ENCODE measurements at regions not wholly inside any gene's neighbourhood (a gene's known extent, or its start where the extent isn't known, plus 50 kb on each side); places are given as distances from the start of the nearest gene placed in this dataset.

- no peak overlapping the region for H3K4me3 ChIP-seq (ENCODE audit: low read depth, low read length)
- DNase-seq (ENCODE audit: low read depth): peak; percentile 90
- TF ChIP-seq, protein P1, sequence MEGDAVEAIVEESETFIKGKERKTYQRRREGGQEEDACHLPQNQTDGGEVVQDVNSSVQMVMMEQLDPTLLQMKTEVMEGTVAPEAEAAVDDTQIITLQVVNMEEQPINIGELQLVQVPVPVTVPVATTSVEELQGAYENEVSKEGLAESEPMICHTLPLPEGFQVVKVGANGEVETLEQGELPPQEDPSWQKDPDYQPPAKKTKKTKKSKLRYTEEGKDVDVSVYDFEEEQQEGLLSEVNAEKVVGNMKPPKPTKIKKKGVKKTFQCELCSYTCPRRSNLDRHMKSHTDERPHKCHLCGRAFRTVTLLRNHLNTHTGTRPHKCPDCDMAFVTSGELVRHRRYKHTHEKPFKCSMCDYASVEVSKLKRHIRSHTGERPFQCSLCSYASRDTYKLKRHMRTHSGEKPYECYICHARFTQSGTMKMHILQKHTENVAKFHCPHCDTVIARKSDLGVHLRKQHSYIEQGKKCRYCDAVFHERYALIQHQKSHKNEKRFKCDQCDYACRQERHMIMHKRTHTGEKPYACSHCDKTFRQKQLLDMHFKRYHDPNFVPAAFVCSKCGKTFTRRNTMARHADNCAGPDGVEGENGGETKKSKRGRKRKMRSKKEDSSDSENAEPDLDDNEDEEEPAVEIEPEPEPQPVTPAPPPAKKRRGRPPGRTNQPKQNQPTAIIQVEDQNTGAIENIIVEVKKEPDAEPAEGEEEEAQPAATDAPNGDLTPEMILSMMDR (conservative IDR thresholded peaks at IDR 0.05; ENCODE audit: low read depth, low read length): no peak
Observed at GRCh38 chr9:87063871-87064270, 116.6 kb upstream of the GAS1 start.

DNA sequence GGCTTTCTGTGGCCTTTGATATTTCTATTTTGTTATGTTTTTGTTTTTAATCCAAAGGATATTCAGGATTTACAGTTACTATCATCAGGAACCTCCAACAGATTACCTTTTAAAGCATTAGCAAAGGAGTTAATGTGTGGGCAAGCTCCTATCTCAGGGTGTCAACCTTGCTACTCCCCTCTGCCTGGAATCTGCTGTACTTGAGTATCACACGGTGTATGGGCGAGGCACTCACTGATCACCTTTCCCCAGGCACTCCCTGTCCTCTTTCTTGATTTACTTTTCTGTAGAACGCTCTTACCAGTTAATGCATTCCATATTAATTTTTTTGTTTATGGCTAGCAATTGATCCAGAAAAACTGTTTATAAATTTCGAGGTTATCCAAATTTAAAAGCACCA is 117.0 kb upstream of the GAS1 start:
- DNase-seq (ENCODE audit: low read depth): no peak
- no peak overlapping the region for H3K4me3 ChIP-seq (ENCODE audit: low read depth, low read length)
- TF ChIP-seq, protein P1 (conservative IDR thresholded peaks at IDR 0.05; ENCODE audit: low read depth, low read length): no peak

GRCh38 chr9:87065981-87066380 is 118.7 kb upstream of the GAS1 start:
- peak; percentile 32 for DNase-seq (ENCODE audit: low read depth)

DNA sequence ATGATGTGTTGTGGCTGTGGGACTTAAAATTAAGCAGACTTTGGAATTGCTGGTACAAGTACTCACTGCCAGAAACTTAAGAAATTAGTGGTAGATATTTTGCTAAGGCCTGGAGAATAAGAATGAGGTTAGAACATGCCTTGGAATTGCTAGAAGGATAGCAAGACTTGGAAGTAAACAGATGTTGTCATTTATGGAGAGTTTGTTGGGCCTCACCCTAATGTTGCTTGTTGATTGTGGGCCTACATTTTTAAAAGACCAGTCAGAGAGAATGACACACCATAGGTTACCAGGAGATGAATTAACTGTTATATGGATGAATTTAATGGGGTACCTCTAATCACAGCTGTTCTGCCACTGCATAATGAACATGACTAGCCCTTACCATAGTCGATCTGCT is 120.1 kb upstream of the GAS1 start:
- no peak for DNase-seq (ENCODE audit: low read depth)
- TF ChIP-seq, protein P1 (conservative IDR thresholded peaks at IDR 0.05; ENCODE audit: low read depth, low read length): no peak
- H3K4me3 ChIP-seq (ENCODE audit: low read depth, low read length): no peak overlapping the region

More at GRCh38 chr9:87065981-87066380, 118.7 kb upstream of the GAS1 start:
- H3K4me3 ChIP-seq (ENCODE audit: low read depth, low read length): no peak overlapping the region
- TF ChIP-seq, protein P1 (conservative IDR thresholded peaks at IDR 0.05; ENCODE audit: low read depth, low read length): no peak

- DNase-seq (ENCODE audit: low read depth): no peak
- TF ChIP-seq, protein P1 (conservative IDR thresholded peaks at IDR 0.05; ENCODE audit: low read depth, low read length): no peak
- no peak overlapping the region for H3K4me3 ChIP-seq (ENCODE audit: low read depth, low read length)
Observed at GRCh38 chr9:87068177-87068840, 121.0 kb upstream of the GAS1 start.

DNA sequence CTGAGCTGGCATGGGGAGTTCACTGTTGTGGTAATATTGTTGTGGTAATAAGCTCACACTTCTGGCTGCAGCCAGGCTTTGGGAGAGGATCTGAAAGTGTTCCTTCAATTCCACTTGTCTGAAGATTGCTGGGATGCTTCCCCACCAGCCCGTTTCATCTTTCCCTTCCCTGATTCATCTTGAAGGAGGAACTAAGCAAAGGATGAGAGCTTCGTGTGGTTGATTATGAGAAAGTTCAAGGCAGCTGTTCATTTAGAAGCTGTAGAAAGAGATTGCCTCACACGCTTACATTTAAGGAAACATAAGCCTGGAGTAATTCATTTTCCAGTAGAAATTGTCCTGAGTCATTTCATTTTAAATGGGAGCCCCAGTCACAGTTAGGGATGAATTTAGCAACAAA is 122.4 kb upstream of the GAS1 start:
- TF ChIP-seq, protein P1 (conservative IDR thresholded peaks at IDR 0.05; ENCODE audit: low read depth, low read length): no peak
- H3K4me3 ChIP-seq (ENCODE audit: low read depth, low read length): no peak overlapping the region
- peak; percentile 27 for DNase-seq (ENCODE audit: low read depth)

DNA sequence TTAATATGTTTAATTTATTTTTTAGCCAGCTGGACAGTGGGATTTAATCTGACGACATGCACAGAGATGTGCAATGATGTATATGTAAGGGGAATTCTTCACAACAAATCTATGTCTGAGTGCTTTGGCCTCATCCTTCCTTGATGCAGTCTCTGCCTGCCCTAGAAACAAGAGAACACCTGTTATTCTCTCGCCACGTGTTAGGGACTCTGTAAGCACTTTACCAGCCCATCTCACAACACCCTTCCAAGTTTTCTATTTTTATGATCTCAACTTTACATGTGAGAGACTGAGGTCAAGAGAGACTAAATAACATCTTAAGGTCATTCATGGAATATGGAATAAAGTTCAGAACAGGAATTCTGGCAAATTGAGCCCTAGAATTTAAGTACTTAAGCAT is 123.0 kb upstream of the GAS1 start:
- H3K4me3 ChIP-seq (ENCODE audit: low read depth, low read length): no peak overlapping the region
- TF ChIP-seq, protein P1 (conservative IDR thresholded peaks at IDR 0.05; ENCODE audit: low read depth, low read length): no peak
- no peak for DNase-seq (ENCODE audit: low read depth)

All from choroid plexus epithelial cell (primary cell).